AG04450 (cell line): ENCODE measurements at regions not wholly inside any gene's neighbourhood (a gene's known extent, or its start where the extent isn't known, plus 50 kb on each side); places are given as distances from the start of the nearest gene placed in this dataset.

ENCODE experiments used
- CTCF ChIA-PET: fragments of 300-600, 350-600 bp; formaldehyde crosslinking; extraction: SDS; loops from one replicate; lab custom pipeline; 2022; ENCODE audit warnings: antibody characterized with exemption, inconsistent platforms; lab: Charles Lee
- POLR2A ChIA-PET: fragments of 350-600 bp; formaldehyde crosslinking; extraction: SDS; loops from one replicate; lab custom pipeline; 2021; ENCODE audit warnings: antibody characterized with exemption, inconsistent platforms; lab: Yijun Ruan, JAX
- DNase-seq: peaks from one replicate; pipeline ENCODE4 v3.0.0-alpha.2; 2011; ENCODE audit warnings: low read depth, low spot score
- H3K27ac ChIP-seq: one replicate; pipeline ENCODE4 v1.5.1; 2012; ENCODE audit warnings: low read depth, low read length, control low read depth
- H3K27me3 ChIP-seq: one replicate; pipeline ENCODE4 v1.6.0; 2012; ENCODE audit warnings: low read length; ENCODE audit not compliant: control insufficient read depth, insufficient read depth
- H3K4me3 ChIP-seq: 2 replicates; pipeline ENCODE4 v1.5.1; 2011; ENCODE audit warnings: mild to moderate bottlenecking, low read depth, low read length, control low read depth
- H3K9me3 ChIP-seq: 2 replicates; pipeline ENCODE4 v1.5.1; 2012; ENCODE audit warnings: low read length; ENCODE audit not compliant: control insufficient read depth, insufficient read depth
- TF ChIP-seq, protein P1 (sequence below): IDR thresholded peaks from 2 replicates; pipeline ENCODE4 v1.5.1; 2011; ENCODE audit warnings: low read depth, low read length, control low read depth, inconsistent platforms

DNA sequence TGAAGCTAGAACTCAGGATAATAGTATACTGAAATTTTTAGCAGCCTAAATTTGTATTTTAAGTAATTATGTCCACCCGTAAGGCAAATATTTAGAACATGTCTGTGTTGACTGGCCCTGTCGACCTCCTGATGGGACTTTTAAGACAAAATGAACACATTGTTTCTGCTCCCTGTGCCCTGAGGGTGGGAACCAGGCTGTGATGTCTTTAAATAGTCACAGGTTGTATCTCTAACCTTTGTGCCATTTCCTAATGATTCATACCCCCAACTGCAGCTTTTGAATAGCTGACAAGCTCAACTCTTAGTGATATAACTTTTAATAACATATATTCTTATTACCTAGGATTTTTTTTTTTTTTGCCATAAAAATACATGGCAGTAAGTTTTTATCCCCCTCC, 494.9 kb upstream of the AKR1E2 start:
- H3K27me3 ChIP-seq, result no peaks in the 10 kb centered on the region
- no peak for DNase-seq
- POLR2A ChIA-PET, result no interaction called here

DNA sequence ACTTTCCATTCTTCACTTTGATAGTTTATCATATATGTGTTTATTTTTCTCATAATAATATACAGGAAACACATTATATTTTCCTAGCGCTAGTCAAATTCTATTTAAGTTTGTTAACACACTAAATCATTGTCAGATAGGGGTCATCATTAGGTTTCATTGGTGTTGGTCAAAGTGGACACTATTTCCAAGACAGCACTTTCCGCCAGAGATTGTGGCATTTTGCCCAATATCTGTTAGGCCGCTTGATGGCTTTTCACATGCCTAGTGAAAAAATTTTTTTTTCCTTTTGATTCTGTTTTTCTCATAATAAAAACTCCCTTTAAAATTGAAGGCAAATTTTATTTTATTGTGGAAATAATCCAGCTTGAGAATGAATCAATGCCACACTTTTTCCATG, 495.4 kb upstream of the AKR1E2 start:
- TF ChIP-seq, protein P1, sequence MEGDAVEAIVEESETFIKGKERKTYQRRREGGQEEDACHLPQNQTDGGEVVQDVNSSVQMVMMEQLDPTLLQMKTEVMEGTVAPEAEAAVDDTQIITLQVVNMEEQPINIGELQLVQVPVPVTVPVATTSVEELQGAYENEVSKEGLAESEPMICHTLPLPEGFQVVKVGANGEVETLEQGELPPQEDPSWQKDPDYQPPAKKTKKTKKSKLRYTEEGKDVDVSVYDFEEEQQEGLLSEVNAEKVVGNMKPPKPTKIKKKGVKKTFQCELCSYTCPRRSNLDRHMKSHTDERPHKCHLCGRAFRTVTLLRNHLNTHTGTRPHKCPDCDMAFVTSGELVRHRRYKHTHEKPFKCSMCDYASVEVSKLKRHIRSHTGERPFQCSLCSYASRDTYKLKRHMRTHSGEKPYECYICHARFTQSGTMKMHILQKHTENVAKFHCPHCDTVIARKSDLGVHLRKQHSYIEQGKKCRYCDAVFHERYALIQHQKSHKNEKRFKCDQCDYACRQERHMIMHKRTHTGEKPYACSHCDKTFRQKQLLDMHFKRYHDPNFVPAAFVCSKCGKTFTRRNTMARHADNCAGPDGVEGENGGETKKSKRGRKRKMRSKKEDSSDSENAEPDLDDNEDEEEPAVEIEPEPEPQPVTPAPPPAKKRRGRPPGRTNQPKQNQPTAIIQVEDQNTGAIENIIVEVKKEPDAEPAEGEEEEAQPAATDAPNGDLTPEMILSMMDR, result no peak
- H3K4me3 ChIP-seq, result no peak overlapping the region
- H3K27me3 ChIP-seq, result no peaks in the 10 kb centered on the region
- ChIA-PET CTCF (no interaction called here), POLR2A (no interaction called here)
- no peak overlapping the region for H3K27ac ChIP-seq
- no peak for DNase-seq
- H3K9me3 ChIP-seq, result no peaks in the 10 kb centered on the region

More for the DNA sequence above, 494.9 kb upstream of the AKR1E2 start:
- no peak overlapping the region for H3K4me3 ChIP-seq
- TF ChIP-seq, protein P1, result no peak
- H3K9me3 ChIP-seq, result no peaks in the 10 kb centered on the region
- no peak overlapping the region for H3K27ac ChIP-seq
- CTCF ChIA-PET, result no interaction called here

DNA sequence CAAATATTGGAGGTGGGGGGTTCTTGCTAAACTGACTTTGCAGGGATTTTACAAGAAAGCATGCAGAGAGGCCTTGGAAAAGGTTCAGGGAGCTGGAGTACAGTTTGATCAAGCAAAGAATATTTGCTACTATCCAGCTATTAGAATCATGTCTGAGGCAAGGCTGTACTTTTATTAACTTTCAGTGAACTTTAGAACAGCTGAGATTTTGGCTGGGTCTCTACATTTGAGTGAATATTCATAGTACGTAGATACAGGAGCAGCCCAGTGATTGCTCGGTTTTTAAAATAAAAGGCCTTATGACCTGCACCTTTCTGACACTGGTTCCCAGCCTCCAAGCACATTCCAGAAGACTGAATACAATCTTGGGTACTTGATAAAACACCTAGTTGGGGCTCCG, 496.8 kb upstream of the AKR1E2 start:
- H3K4me3 ChIP-seq, result no peak overlapping the region
- no peak overlapping the region for H3K27ac ChIP-seq
- ChIA-PET CTCF (no interaction called here), POLR2A (no interaction called here)
- no peaks in the 10 kb centered on the region for H3K9me3 ChIP-seq
- TF ChIP-seq, protein P1, result no peak
- DNase-seq, result no peak
- H3K27me3 ChIP-seq, result no peaks in the 10 kb centered on the region

DNA sequence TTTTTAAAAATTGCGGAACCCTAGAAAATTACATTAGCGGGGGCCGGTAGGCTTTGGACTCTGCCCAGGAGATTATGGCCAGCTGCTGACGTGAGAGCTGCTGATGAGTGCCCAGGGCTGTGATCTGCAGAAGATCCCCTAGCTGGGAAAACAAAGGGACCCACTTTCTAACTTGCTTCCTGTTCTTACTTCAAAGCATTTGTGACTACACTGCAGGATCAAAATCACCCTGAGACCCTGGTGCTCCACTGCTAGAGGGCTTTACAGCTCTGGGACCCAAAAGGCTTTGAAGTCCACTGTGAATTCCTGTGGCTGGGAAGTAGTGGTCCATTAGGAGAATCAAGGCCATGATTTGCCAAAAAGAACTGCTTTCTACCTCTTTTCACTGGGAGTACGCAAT, 499.4 kb upstream of the AKR1E2 start:
- ChIA-PET POLR2A (no interaction called here), CTCF (no interaction called here)
- Histone ChIP-seq H3K9me3 (no peaks in the 10 kb centered on the region), H3K27ac (no peak overlapping the region), H3K27me3 (no peaks in the 10 kb centered on the region), H3K4me3 (no peak overlapping the region)
- TF ChIP-seq, protein P1, result no peak
- no peak for DNase-seq

DNA sequence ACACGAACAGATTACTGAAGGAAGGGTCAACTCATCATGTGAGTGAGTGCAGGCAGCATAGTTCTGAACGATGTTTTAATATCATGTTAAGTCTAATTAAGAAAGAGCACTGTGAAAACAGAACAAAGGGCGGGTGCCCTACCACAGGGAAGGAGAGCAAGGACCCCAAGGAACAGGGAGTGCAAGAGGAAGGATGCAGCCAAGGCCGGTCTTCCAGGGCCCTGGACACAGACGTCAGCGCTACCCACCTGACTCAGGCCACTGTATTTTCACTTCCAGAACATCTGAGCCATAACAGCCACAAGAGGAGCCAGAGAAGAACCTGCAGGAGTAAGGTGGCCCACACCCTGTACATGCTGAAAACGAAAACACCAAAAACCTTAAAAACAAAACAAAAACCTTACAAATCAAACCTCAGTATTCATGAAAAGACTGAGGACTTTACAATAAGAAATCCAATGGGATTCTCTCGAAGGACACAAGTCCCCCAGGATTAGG, 506.1 kb upstream of the AKR1E2 start:
- Histone ChIP-seq H3K4me3 (no peak overlapping the region), H3K27me3 (no peaks in the 10 kb centered on the region), H3K9me3 (no peaks in the 10 kb centered on the region), H3K27ac (no peak overlapping the region)
- CTCF ChIA-PET, result interaction anchor here (0.6 kb wide), 1 partner anchor 1097 kb away, joined by 3 read pairs; no protein-coding TSS in a partner anchor
- DNase-seq, result no peak
- POLR2A ChIA-PET, result no interaction called here
- TF ChIP-seq, protein P1, result no peak
